HG03460 (cell line): ENCODE measurements at regions not wholly inside any gene's neighbourhood (a gene's known extent, or its start where the extent isn't known, plus 50 kb on each side); places are given as distances from the start of the nearest gene placed in this dataset.
"Not testable (repeated sequence)": the region's sequence is repeated elsewhere in the genome, so short reads cannot be mapped to it uniquely, and the experiment has no call there.

Experiments used
- ATAC-seq: cut with Tn5 transposase; IDR thresholded peaks from one replicate; pipeline ENCODE4 v1.9.1; 2021; ENCODE audit not compliant: unreplicated experiment

- ATAC-seq = no peak
Observed at GRCh38 chr6:105884426-105884825, 201.7 kb upstream of the PRDM1 start.

GRCh38 chr6:105884011-105884410 lies 202.1 kb upstream of the PRDM1 start:
- ATAC-seq = no peak

GRCh38 chr6:105882828-105883227 lies 203.3 kb upstream of the PRDM1 start:
- ATAC-seq = no peak

GRCh38 chr6:105882121-105882803 lies 203.9 kb upstream of the PRDM1 start:
- ATAC-seq = no peak

GRCh38 chr6:105881608-105882007 lies 204.5 kb upstream of the PRDM1 start:
- no peak for ATAC-seq

- ATAC-seq = no peak
Observed at GRCh38 chr6:105880030-105880492, 206.1 kb upstream of the PRDM1 start.

GRCh38 chr6:105879146-105879545 lies 207.0 kb upstream of the PRDM1 start:
- no peak for ATAC-seq

- no peak for ATAC-seq
Observed at GRCh38 chr6:105875974-105876640, 210.0 kb upstream of the PRDM1 start.

GRCh38 chr6:105874835-105875626 lies 211.1 kb upstream of the PRDM1 start:
- no peak for ATAC-seq

GRCh38 chr6:105873799-105874198 lies 212.3 kb upstream of the PRDM1 start:
- no peak for ATAC-seq

- ATAC-seq = no peak
Observed at GRCh38 chr6:105873211-105873704, 212.9 kb upstream of the PRDM1 start.

GRCh38 chr6:105872249-105872648 lies 213.9 kb upstream of the PRDM1 start:
- no peak for ATAC-seq

- ATAC-seq = no peak
Observed at GRCh38 chr6:105871542-105871941, 214.6 kb upstream of the PRDM1 start.

- ATAC-seq = no peak
Observed at GRCh38 chr6:105869835-105870440, 216.2 kb upstream of the PRDM1 start.

- ATAC-seq = no peak
Observed at GRCh38 chr6:105868823-105869460, 217.2 kb upstream of the PRDM1 start.

GRCh38 chr6:105867821-105868220 lies 218.3 kb upstream of the PRDM1 start:
- ATAC-seq = no peak

GRCh38 chr6:105867277-105867676 lies 218.9 kb upstream of the PRDM1 start:
- no peak for ATAC-seq

GRCh38 chr6:105862936-105863607 lies 223.1 kb upstream of the PRDM1 start:
- no peak for ATAC-seq

GRCh38 chr6:105860927-105861326 lies 225.2 kb upstream of the PRDM1 start:
- ATAC-seq = not testable (repeated sequence)

GRCh38 chr6:105859457-105859856 lies 226.7 kb upstream of the PRDM1 start:
- ATAC-seq = no peak
